Sigmoid colon (tissue), 4 donors: ENCODE measurements at regions not wholly inside any gene's neighbourhood (a gene's known extent, or its start where the extent isn't known, plus 50 kb on each side); places are given as distances from the start of the nearest gene placed in this dataset.

Source experiments
- CTCF ChIP-seq, 4 experiments: fragments of 450-650 bp in 3 of 4; fragments of 200-600 bp in 1 of 4; IDR thresholded peaks; one replicate each; pipeline ENCODE4 v1.5.1; 2016 to 2019; ENCODE audit warnings: antibody characterized with exemption in 4 of 4, mild to moderate bottlenecking in 3 of 4, moderate library complexity in 2 of 4
- POLR2A ChIP-seq, 2 donors: fragments of 450-650 bp; IDR thresholded peaks; one replicate each; pipeline ENCODE4 v1.6.1; 2016; ENCODE audit warnings: antibody characterized with exemption in 2 of 2, mild to moderate bottlenecking in 2 of 2, moderate library complexity in 2 of 2
- POLR2AphosphoS5 ChIP-seq, 4 donors: sonication (generic); formaldehyde crosslinking; IDR thresholded peaks; one replicate each; pipeline ENCODE4 v1.6.1; 2017; ENCODE audit warnings: antibody characterized with exemption in 4 of 4

DNA sequence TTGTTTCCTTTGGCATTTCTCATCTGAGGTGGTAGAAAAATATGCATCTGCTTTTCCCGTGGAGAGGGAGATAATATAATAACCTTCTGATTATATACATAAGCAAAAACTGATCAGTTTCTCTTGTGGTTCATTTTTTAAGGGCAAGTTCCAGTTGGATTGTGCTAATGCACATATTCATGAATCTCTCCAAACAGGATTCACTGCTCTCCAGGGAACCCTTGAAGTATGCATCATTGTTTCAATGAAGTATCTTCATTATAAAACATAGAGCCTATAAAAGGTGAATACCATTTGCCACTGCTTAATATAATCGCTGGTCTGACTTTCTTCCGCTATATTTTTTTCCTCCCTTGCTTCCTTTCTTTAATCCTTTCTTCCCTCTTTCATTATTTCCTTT lies 384.7 kb downstream of the FIGN start:
- TF ChIP-seq CTCF (IDR thresholded peaks at IDR 0.05) (no peak), POLR2A (IDR thresholded peaks at IDR 0.05) (no peak), POLR2AphosphoS5 (IDR thresholded peaks at IDR 0.05) (no peak)
